Heart right ventricle (tissue), 16 donors: ENCODE measurements at regions not wholly inside any gene's neighbourhood (a gene's known extent, or its start where the extent isn't known, plus 50 kb on each side); places are given as distances from the start of the nearest gene placed in this dataset.

Experiments used
- ATAC-seq, 8 donors: fragments of 200-7000 bp; cut with Tn5 transposase; one replicate each; pipeline ENCODE4 v1.9.1; 2020; ENCODE audit warnings: mild to moderate bottlenecking in 8 of 8, moderate library complexity in 8 of 8, moderate number of reproducible peaks in 1 of 8
- DNase-seq, 2 donors: peaks; one replicate each; pipeline ENCODE4 v3.0.0-alpha.2; 2020
- H3K27ac ChIP-seq, 10 donors: fragments of 200-600 bp; sonication (generic) in 2 of 10; one replicate each; pipeline versions ENCODE4 v1.5.0 to v1.8.0; 2020 to 2022; ENCODE audit warnings: mild to moderate bottlenecking in 3 of 10
- H3K27me3 ChIP-seq, 7 donors: fragments of 200-600 bp; one replicate each; pipeline ENCODE4 v1.8.0; 2021 to 2022; ENCODE audit warnings: mild to moderate bottlenecking in 2 of 7
- H3K36me3 ChIP-seq, 9 donors: fragments of 200-600 bp; sonication (generic) in 1 of 9; one replicate each; pipeline versions ENCODE4 v1.5.0 to v1.8.0; 2020 to 2022; ENCODE audit warnings: mild to moderate bottlenecking in 2 of 9
- H3K4me1 ChIP-seq, 9 donors: fragments of 200-600 bp; sonication (generic) in 1 of 9; one replicate each; pipeline versions ENCODE4 v1.5.0 to v1.8.0; 2020 to 2022; ENCODE audit warnings: mild to moderate bottlenecking in 4 of 9
- H3K4me3 ChIP-seq, 10 donors: fragments of 200-600 bp; sonication (generic) in 2 of 10; one replicate each; pipeline versions ENCODE4 v1.5.0 to v1.8.0; 2020 to 2022; ENCODE audit warnings: mild to moderate bottlenecking in 7 of 10, moderate library complexity in 2 of 10
- H3K9me3 ChIP-seq, 11 donors: fragments of 200-600 bp in 10 of 11; sonication (generic) in 2 of 11; one replicate each; pipeline versions ENCODE4 v1.5.0 to v1.8.0; 2013 to 2022; ENCODE audit warnings: mild to moderate bottlenecking in 2 of 11, control low read depth in 1 of 11, moderate library complexity in 1 of 11
- WGBS, 2 donors: extraction: QIAGEN DNeasy Blood & Tissue Kit; methylation state at CpG; one replicate each; pipeline ENCODE4 v1.1.7; 2013; ENCODE audit warnings: inconsistent platforms in 1 of 2; 5-methylcytosine and 5-hydroxymethylcytosine counted together
- intact Hi-C, 10 donors: fragments of 100-400 bp; cut with DNase I; formaldehyde crosslinking; loops; one replicate each; pipeline versions ENCODE4 v1.11.1 to v1.14.2; 2022
- TF ChIP-seq, protein P1 (sequence below), 9 donors: fragments of 200-600 bp; sonication (generic) in 2 of 9; IDR thresholded peaks; one replicate each; pipeline versions ENCODE4 v1.5.0 to v1.8.0; 2021 to 2022; ENCODE audit warnings: antibody characterized with exemption in 9 of 9, mild to moderate bottlenecking in 5 of 9, moderate library complexity in 1 of 9
- donor health status: Arrhythmogenic right ventricular cardiomyopathy.
- donor health status: ischemic (EF 13 %, LVEDD 7.1; RV severe dilation, severe dysfunction).
- donor health status: healthy with polysubstance abuse.
- donor health status: DM: no; HTN: yes; CAD: no.
- donor health status: DM: no; HTN: no; CAD: no.
- donor health status: ischemic (EF 25% LVEDD 6.9; RV normal size, moderate dysfunction).
- donor health status: ischemic (EF 25% LVEDD 5.7; RV mildly dilated, moderate dysfunction).
- donor health status: healthy.
- donor health status: DM: yes; HTN: yes; CAD: no.
- donor health status: Ischemic cardiomyopathy.
- donor health status: ischemic (EF 35%, LVEDD 5.7; RV mildly dilated, moderate dysfunction).
- donor health status: nonischemic (EF 11% LVEDD 7.7; RV severe dilation, severe dysfunction).
- donor health status: DM: yes; HTN: yes; CAD: no.
- donor health status: PGD.
- donor health status: ischemic (EF 29% LVEDD 5.4; RV normal size, mild dysfunction).
- donor health status: nonischemic (EF 23%, LVEDD 6.1; RV moderate dilation, normal function).

DNA sequence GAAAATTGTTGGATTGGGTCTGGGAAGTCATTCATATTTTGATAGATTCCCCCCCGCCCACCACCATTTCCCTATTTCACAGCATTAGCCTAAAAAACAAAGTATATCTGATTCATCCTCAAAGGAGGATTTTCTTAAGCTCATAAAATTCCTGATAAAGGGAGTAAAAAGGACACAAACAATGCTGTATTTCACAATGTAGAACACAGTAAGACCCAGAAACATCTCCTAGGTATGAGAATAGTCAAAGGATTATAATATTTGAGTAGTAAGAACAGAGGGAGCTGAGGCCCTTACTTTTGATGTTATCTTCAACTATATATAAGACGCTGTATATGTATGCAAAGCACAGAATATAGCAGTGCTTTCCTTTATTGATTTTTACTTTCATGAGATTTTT, 225.3 kb downstream of the TGFB2 start:
- 97% methylated on average over 2 of the region's 2 CpGs for WGBS, 2 donors
- Histone ChIP-seq H3K9me3 (no peaks in the 10 kb centered on the region), H3K36me3 (no peaks in the 10 kb centered on the region), H3K4me1 (no peaks in the 10 kb centered on the region), H3K4me3 (no peak overlapping the region), H3K27ac (no peak overlapping the region), H3K27me3 (no peaks in the 10 kb centered on the region)
- no peak for DNase-seq
- intact Hi-C loops, result no loop called here
- TF ChIP-seq, protein P1, sequence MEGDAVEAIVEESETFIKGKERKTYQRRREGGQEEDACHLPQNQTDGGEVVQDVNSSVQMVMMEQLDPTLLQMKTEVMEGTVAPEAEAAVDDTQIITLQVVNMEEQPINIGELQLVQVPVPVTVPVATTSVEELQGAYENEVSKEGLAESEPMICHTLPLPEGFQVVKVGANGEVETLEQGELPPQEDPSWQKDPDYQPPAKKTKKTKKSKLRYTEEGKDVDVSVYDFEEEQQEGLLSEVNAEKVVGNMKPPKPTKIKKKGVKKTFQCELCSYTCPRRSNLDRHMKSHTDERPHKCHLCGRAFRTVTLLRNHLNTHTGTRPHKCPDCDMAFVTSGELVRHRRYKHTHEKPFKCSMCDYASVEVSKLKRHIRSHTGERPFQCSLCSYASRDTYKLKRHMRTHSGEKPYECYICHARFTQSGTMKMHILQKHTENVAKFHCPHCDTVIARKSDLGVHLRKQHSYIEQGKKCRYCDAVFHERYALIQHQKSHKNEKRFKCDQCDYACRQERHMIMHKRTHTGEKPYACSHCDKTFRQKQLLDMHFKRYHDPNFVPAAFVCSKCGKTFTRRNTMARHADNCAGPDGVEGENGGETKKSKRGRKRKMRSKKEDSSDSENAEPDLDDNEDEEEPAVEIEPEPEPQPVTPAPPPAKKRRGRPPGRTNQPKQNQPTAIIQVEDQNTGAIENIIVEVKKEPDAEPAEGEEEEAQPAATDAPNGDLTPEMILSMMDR (IDR thresholded peaks at IDR 0.05), result no peak
- ATAC-seq, result no peak

DNA sequence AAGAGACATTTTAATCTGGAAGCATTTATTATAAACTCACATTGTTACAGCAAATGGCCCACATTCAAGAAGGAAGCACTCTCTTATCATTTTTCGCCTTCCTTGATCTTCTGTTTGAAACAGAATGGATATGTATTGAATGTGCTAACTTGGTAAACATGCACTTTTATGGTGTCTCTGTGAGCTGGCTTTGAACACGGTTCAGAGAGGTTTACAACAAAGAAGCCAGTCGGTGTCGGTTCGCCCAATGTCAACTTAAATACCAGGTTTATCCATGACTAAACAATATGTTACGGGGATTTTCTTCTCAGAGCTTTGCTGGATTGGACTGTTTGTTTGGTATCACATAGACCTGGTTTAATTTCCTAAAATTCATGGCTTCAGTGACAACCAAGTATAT, 226.4 kb downstream of the TGFB2 start:
- TF ChIP-seq, protein P1 (IDR thresholded peaks at IDR 0.05), result no peak
- Histone ChIP-seq H3K27ac (no peak overlapping the region), H3K36me3 (no peaks in the 10 kb centered on the region), H3K9me3 (no peaks in the 10 kb centered on the region), H3K4me1 (no peaks in the 10 kb centered on the region), H3K27me3 (no peaks in the 10 kb centered on the region), H3K4me3 (no peak overlapping the region)
- intact Hi-C loops, result no loop called here
- ATAC-seq (no peak), DNase-seq (no peak)
- 90 to 91% methylated on average over 6 of the region's 6 CpGs for WGBS, 2 donors

DNA sequence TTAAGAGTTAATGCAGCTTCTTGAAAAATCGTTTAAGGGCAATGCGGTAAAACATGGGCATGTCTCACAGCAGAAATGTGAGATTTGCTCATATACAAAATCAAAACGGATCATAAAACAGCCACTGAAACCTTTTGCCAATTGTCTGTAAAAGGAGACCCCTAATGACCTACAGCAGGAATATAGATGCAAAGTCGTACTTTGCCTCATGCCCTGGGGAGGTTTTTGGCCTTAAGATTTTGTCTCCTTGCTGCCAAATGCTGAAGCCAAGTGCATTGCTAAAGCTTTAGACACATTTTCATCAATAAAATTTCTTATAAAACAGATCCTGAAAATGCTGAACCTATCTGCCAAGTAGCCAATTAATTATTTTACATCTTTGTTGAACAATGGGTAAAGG, 226.9 kb downstream of the TGFB2 start:
- H3K27ac ChIP-seq, result no peak overlapping the region

DNA sequence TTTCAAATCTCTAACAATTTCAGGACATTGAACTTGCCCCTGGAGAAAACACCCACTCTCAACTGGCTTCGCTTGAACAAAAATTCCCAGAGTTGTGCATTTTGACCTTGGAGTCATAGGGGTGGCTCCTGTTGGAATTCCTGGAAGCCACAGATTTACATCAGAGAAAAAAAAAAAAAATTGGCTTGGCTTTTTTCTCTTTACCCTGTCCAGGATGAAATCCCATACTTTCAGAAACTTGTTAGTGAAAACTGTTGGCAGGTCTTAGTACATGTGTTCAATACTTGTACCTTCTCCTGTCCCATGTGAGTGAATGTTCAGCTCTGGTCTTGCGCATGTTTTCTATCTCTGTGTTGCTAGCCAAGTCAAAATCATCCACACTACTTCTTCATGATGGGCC, 228.8 kb downstream of the TGFB2 start:
- Histone ChIP-seq H3K27ac (no peak overlapping the region), H3K9me3 (no peaks in the 10 kb centered on the region), H3K4me1 (no peaks in the 10 kb centered on the region), H3K27me3 (no peaks in the 10 kb centered on the region), H3K4me3 (no peak overlapping the region), H3K36me3 (no peaks in the 10 kb centered on the region)
- TF ChIP-seq, protein P1 (IDR thresholded peaks at IDR 0.05), result no peak
- intact Hi-C loops, result no loop called here
- DNase-seq (no peak), ATAC-seq (no peak)
- 75 to 87% methylated on average over 2 of the region's 2 CpGs for WGBS, 2 donors

More for the DNA sequence above, 226.9 kb downstream of the TGFB2 start:
- Histone ChIP-seq H3K9me3 (no peaks in the 10 kb centered on the region), H3K27me3 (no peaks in the 10 kb centered on the region), H3K4me1 (no peaks in the 10 kb centered on the region), H3K4me3 (no peak overlapping the region), H3K36me3 (no peaks in the 10 kb centered on the region)
- TF ChIP-seq, protein P1 (IDR thresholded peaks at IDR 0.05), result no peak
- WGBS, 2 donors, result 78 to 81% methylated on average over 4 of the region's 4 CpGs
- intact Hi-C loops, result no loop called here
- no peak for DNase-seq
- no peak for ATAC-seq

DNA sequence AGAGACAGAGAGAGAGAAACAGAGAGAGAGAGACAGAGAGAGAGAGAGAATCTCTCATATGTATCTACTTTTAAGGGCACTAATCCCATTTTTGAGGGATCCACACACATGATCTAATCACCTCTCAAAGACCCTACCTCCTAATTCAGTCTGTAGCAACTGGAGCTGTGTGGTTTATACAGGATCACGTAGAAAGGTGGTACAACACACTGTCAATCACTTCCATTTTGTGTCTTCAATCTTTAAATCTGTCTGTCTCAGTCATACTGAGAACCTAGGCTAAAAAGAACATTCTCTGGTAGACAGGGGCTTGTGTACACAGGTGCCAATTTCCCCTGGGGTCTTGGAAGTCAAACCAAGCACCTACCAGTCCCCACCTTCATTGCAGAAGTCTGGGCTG, 229.9 kb downstream of the TGFB2 start:
- no peaks in the 10 kb centered on the region for H3K9me3 ChIP-seq
- 85 to 100% methylated on average over 1 of the region's 1 CpG for WGBS, 2 donors
- no peaks in the 10 kb centered on the region for H3K36me3 ChIP-seq
- DNase-seq, result no peak
- no peak overlapping the region for H3K4me3 ChIP-seq
- no peaks in the 10 kb centered on the region for H3K4me1 ChIP-seq
- H3K27ac ChIP-seq, result no peak overlapping the region
- no peak for ATAC-seq
- TF ChIP-seq, protein P1 (IDR thresholded peaks at IDR 0.05), result no peak
- intact Hi-C loops, result no loop called here
- H3K27me3 ChIP-seq, result no peaks in the 10 kb centered on the region
